ENCODE measurements at regions not wholly inside any gene's neighbourhood (a gene's known extent, or its start where the extent isn't known, plus 50 kb on each side); places are given as distances from the start of the nearest gene placed in this dataset.

DNA sequence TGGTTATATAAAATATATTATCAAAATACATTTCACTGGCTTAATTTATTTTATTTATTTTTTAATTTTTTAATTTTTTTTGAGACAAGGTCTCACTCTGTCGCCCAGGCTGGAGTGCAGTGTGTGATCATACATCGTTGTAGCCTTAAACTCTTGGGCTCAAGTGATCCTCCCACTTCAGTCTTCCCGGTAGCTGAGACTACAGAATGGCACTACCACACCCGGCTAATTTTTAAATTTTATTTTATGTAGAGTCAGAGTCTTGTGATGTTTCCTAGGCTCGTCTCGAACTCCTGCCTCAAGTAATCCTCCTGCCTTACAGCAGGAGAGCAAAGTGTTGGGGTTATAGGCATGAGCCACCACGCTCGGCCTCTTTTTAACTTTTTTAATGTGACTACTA is 143.8 kb downstream of the CEP135 start:
- no peaks in the 10 kb centered on the region for H3K9me3 ChIP-seq (ENCODE audit: severe bottlenecking)
- ATAC-seq (ENCODE audit: low read depth), result no peak
- no peak overlapping the region for H3K27ac ChIP-seq (ENCODE audit: poor library complexity, severe bottlenecking)
- no peaks in the 10 kb centered on the region for H3K36me3 ChIP-seq (ENCODE audit: low read depth)
- DNase-seq (ENCODE audit: low spot score), result no peak
- no peak overlapping the region for H3K4me3 ChIP-seq (ENCODE audit: severe bottlenecking)
- no peaks in the 10 kb centered on the region for H3K4me1 ChIP-seq (ENCODE audit: insufficient read depth, poor library complexity, severe bottlenecking)
- no peaks in the 10 kb centered on the region for H3K27me3 ChIP-seq (ENCODE audit: insufficient read depth, poor library complexity, severe bottlenecking)
- TF ChIP-seq, protein P1, sequence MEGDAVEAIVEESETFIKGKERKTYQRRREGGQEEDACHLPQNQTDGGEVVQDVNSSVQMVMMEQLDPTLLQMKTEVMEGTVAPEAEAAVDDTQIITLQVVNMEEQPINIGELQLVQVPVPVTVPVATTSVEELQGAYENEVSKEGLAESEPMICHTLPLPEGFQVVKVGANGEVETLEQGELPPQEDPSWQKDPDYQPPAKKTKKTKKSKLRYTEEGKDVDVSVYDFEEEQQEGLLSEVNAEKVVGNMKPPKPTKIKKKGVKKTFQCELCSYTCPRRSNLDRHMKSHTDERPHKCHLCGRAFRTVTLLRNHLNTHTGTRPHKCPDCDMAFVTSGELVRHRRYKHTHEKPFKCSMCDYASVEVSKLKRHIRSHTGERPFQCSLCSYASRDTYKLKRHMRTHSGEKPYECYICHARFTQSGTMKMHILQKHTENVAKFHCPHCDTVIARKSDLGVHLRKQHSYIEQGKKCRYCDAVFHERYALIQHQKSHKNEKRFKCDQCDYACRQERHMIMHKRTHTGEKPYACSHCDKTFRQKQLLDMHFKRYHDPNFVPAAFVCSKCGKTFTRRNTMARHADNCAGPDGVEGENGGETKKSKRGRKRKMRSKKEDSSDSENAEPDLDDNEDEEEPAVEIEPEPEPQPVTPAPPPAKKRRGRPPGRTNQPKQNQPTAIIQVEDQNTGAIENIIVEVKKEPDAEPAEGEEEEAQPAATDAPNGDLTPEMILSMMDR (IDR thresholded peaks at IDR 0.05; ENCODE audit: poor library complexity, severe bottlenecking), result no peak

- Histone ChIP-seq H3K27me3 (ENCODE audit: insufficient read depth, poor library complexity, severe bottlenecking) (no peaks in the 10 kb centered on the region), H3K9me3 (ENCODE audit: severe bottlenecking) (no peaks in the 10 kb centered on the region), H3K4me3 (ENCODE audit: severe bottlenecking) (no peak overlapping the region), H3K4me1 (ENCODE audit: insufficient read depth, poor library complexity, severe bottlenecking) (no peaks in the 10 kb centered on the region), H3K27ac (ENCODE audit: poor library complexity, severe bottlenecking) (no peak overlapping the region), H3K36me3 (ENCODE audit: low read depth) (no peaks in the 10 kb centered on the region)
- TF ChIP-seq, protein P1 (IDR thresholded peaks at IDR 0.05; ENCODE audit: poor library complexity, severe bottlenecking), result no peak
- no peak for DNase-seq (ENCODE audit: low spot score)
- ATAC-seq (ENCODE audit: low read depth), result no peak
These were observed 137.8 kb downstream of the CEP135 start for GRCh38 chr4:56086561-56086960.

GRCh38 chr4:56086073-56086541 is 137.4 kb downstream of the CEP135 start:
- Histone ChIP-seq H3K36me3 (ENCODE audit: low read depth) (no peaks in the 10 kb centered on the region), H3K9me3 (ENCODE audit: severe bottlenecking) (no peaks in the 10 kb centered on the region), H3K27me3 (ENCODE audit: insufficient read depth, poor library complexity, severe bottlenecking) (no peaks in the 10 kb centered on the region), H3K4me3 (ENCODE audit: severe bottlenecking) (no peak overlapping the region), H3K4me1 (ENCODE audit: insufficient read depth, poor library complexity, severe bottlenecking) (no peaks in the 10 kb centered on the region), H3K27ac (ENCODE audit: poor library complexity, severe bottlenecking) (no peak overlapping the region)
- ATAC-seq (ENCODE audit: low read depth) (no peak), DNase-seq (ENCODE audit: low spot score) (no peak)
- TF ChIP-seq, protein P1 (IDR thresholded peaks at IDR 0.05; ENCODE audit: poor library complexity, severe bottlenecking), result no peak

- Histone ChIP-seq H3K9me3 (ENCODE audit: severe bottlenecking) (no peaks in the 10 kb centered on the region), H3K27ac (ENCODE audit: poor library complexity, severe bottlenecking) (no peak overlapping the region), H3K36me3 (ENCODE audit: low read depth) (no peaks in the 10 kb centered on the region), H3K27me3 (ENCODE audit: insufficient read depth, poor library complexity, severe bottlenecking) (no peaks in the 10 kb centered on the region), H3K4me1 (ENCODE audit: insufficient read depth, poor library complexity, severe bottlenecking) (no peaks in the 10 kb centered on the region), H3K4me3 (ENCODE audit: severe bottlenecking) (no peak overlapping the region)
- TF ChIP-seq, protein P1 (IDR thresholded peaks at IDR 0.05; ENCODE audit: poor library complexity, severe bottlenecking), result no peak
- ATAC-seq (ENCODE audit: low read depth), result no peak
- no peak for DNase-seq (ENCODE audit: low spot score)
These were observed 136.5 kb downstream of the CEP135 start for GRCh38 chr4:56085275-56085674.

DNA sequence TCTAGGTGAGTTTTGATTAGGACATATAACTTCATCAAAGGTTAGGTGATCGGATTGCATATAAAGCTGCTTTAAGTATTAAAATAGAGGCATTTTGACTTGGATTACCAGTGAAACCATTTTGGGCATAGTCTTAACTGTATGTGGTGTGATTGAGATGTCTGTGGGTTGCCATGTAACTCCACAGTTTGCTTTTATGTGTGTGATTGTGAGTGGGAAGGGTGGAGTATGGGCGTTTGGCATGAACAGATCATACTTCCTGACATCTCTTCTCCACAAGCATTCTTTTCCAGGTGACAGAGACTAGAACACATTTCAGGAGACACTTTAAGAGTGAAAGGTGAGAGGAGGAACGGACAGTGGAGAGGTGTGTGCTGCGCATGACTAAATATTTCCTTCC is 136.1 kb downstream of the CEP135 start:
- Histone ChIP-seq H3K9me3 (ENCODE audit: severe bottlenecking) (no peaks in the 10 kb centered on the region), H3K27me3 (ENCODE audit: insufficient read depth, poor library complexity, severe bottlenecking) (no peaks in the 10 kb centered on the region), H3K4me3 (ENCODE audit: severe bottlenecking) (no peak overlapping the region), H3K4me1 (ENCODE audit: insufficient read depth, poor library complexity, severe bottlenecking) (no peaks in the 10 kb centered on the region), H3K27ac (ENCODE audit: poor library complexity, severe bottlenecking) (no peak overlapping the region), H3K36me3 (ENCODE audit: low read depth) (no peaks in the 10 kb centered on the region)
- TF ChIP-seq, protein P1 (IDR thresholded peaks at IDR 0.05; ENCODE audit: poor library complexity, severe bottlenecking), result no peak
- DNase-seq (ENCODE audit: low spot score) (no peak), ATAC-seq (ENCODE audit: low read depth) (no peak)
